IMR-90 (cell line): ENCODE measurements at regions not wholly inside any gene's neighbourhood (a gene's known extent, or its start where the extent isn't known, plus 50 kb on each side); places are given as distances from the start of the nearest gene placed in this dataset.

Experiments used
- ATAC-seq: fragments of 200-7000 bp; cut with Tn5 transposase; 2 replicates; pipeline ENCODE4 v1.9.1; 2020; ENCODE audit warnings: low read depth, mild to moderate bottlenecking, moderate library complexity
- BruUV-seq: library from RNA; stranded (reverse); fragments of 400-500 nt; replicated peaks from 2 replicates; lab custom pipeline; 2021; lab: Mats Ljungman, UMichigan
- CTCF ChIA-PET: fragments of 300-600 bp; formaldehyde crosslinking; extraction: SDS; loops from one replicate; lab custom pipeline; 2021; ENCODE audit warnings: antibody characterized with exemption; lab: Yijun Ruan, JAX
- POLR2A ChIA-PET: fragments of 300-600 bp; sonication (Branson Sonifier 250); formaldehyde crosslinking; loops from one replicate; lab custom pipeline; 2022; ENCODE audit warnings: antibody characterized with exemption; ENCODE audit not compliant: unreplicated experiment; lab: Charles Lee
- DNase-seq: peaks from one replicate; pipeline ENCODE4 v3.0.0; 2013
- H2AFZ ChIP-seq: replicated peaks from 2 replicates; pipeline ENCODE3; 2013; ENCODE audit warnings: low read length, mild to moderate bottlenecking; ENCODE audit not compliant: poor library complexity
- H2AK5ac ChIP-seq: 2 replicates; pipeline ENCODE4 v1.6.1; 2013; ENCODE audit warnings: low read depth, low read length, inconsistent platforms
- H2AK9ac ChIP-seq: replicated peaks from 2 replicates; pipeline ENCODE3; 2013; ENCODE audit warnings: mild to moderate bottlenecking, low read depth, low read length, moderate library complexity; ENCODE audit not compliant: poor library complexity
- H2BK120ac ChIP-seq: 2 replicates; pipeline ENCODE4 v1.6.1; 2013; ENCODE audit warnings: low read depth, low read length, inconsistent platforms
- H2BK15ac ChIP-seq: 3 replicates; pipeline ENCODE4 v1.6.1; 2013; ENCODE audit warnings: low read depth, low read length, inconsistent platforms
- H2BK20ac ChIP-seq: 2 replicates; pipeline ENCODE4 v1.6.1; 2013; ENCODE audit warnings: low read depth, mild to moderate bottlenecking, inconsistent platforms, low read length, moderate library complexity
- H2BK5ac ChIP-seq: 2 replicates; pipeline ENCODE4 v1.6.1; 2013; ENCODE audit warnings: mild to moderate bottlenecking, low read depth, low read length, inconsistent platforms; ENCODE audit not compliant: poor library complexity, severe bottlenecking
- H3K14ac ChIP-seq: replicated peaks from 2 replicates; pipeline ENCODE4 v1.6.1; 2013; ENCODE audit warnings: low read depth, low read length, inconsistent platforms
- H3K18ac ChIP-seq: 2 replicates; pipeline ENCODE4 v1.6.1; 2013; ENCODE audit warnings: low read depth, low read length, control low read depth
- H3K23ac ChIP-seq: 2 replicates; pipeline ENCODE4 v1.6.1; 2013; ENCODE audit warnings: low read depth, low read length, inconsistent platforms
- H3K27ac ChIP-seq: 2 replicates; pipeline ENCODE4 v1.5.1; 2013; ENCODE audit warnings: mild to moderate bottlenecking, control low read depth, low read length; ENCODE audit not compliant: insufficient read depth
- H3K27me3 ChIP-seq: 2 replicates; pipeline ENCODE4 v1.6.1; 2013; ENCODE audit warnings: low read length; ENCODE audit not compliant: control insufficient read depth, insufficient read depth
- H3K36me3 ChIP-seq: 2 replicates; pipeline ENCODE4 v1.6.1; 2013; ENCODE audit warnings: low read length, mixed read lengths; ENCODE audit not compliant: control insufficient read depth, insufficient read depth
- H3K4ac ChIP-seq: 2 replicates; pipeline ENCODE4 v1.6.1; 2013; ENCODE audit warnings: low read depth, low read length, inconsistent platforms
- H3K4me1 ChIP-seq: 2 replicates; pipeline ENCODE4 v1.6.1; 2013; ENCODE audit warnings: low read length, mixed read lengths; ENCODE audit not compliant: control insufficient read depth, insufficient read depth
- H3K4me2 ChIP-seq: 2 replicates; pipeline ENCODE4 v1.6.1; 2013; ENCODE audit warnings: low read depth, mild to moderate bottlenecking, control low read depth, low read length, moderate library complexity
- H3K4me3 ChIP-seq: 2 replicates; pipeline ENCODE4 v1.5.1; 2013; ENCODE audit warnings: low read depth, mild to moderate bottlenecking, control low read depth, low read length, moderate library complexity; ENCODE audit not compliant: insufficient read depth
- H3K56ac ChIP-seq: 2 replicates; pipeline ENCODE4 v1.6.1; 2013; ENCODE audit warnings: low read length, inconsistent platforms; ENCODE audit not compliant: insufficient read depth; ENCODE audit errors: extremely low read depth
- H3K79me1 ChIP-seq, 2 experiments: 2 replicates each; pipeline ENCODE4 v1.6.1; 2013; ENCODE audit warnings: low read length in 2 of 2, inconsistent platforms in 1 of 2, low read depth in 1 of 2
- H3K9ac ChIP-seq: 2 replicates; pipeline ENCODE4 v1.6.1; 2013; ENCODE audit warnings: low read depth, low read length, control low read depth
- H3K9me1 ChIP-seq: 2 replicates; pipeline ENCODE4 v1.6.1; 2013; ENCODE audit warnings: low read length, inconsistent platforms; ENCODE audit not compliant: insufficient read depth
- H3K9me3 ChIP-seq: 2 replicates; pipeline ENCODE4 v1.6.1; 2013; ENCODE audit warnings: low read length; ENCODE audit not compliant: control insufficient read depth, insufficient read depth
- H4K20me1 ChIP-seq: 2 replicates; pipeline ENCODE4 v1.6.1; 2013; ENCODE audit warnings: low read length, inconsistent platforms; ENCODE audit not compliant: insufficient read depth
- H4K5ac ChIP-seq: 2 replicates; pipeline ENCODE4 v1.6.1; 2013; ENCODE audit warnings: mild to moderate bottlenecking, low read depth, low read length, control low read depth
- H4K8ac ChIP-seq, 2 experiments: 2 replicates each; pipeline ENCODE4 v1.6.1; 2013; ENCODE audit warnings: low read depth in 2 of 2, low read length in 2 of 2, control low read depth in 1 of 2, inconsistent platforms in 1 of 2
- H4K91ac ChIP-seq: 2 replicates; pipeline ENCODE4 v1.6.1; 2013; ENCODE audit warnings: low read depth, low read length, inconsistent platforms; ENCODE audit not compliant: insufficient read depth
- CEBPB ChIP-seq: IDR thresholded peaks from 2 replicates; pipeline ENCODE4 v1.6.1; 2012; ENCODE audit warnings: low read depth, low read length, improper control_type of control experiment
- MAFK ChIP-seq: IDR thresholded peaks from 2 replicates; pipeline ENCODE4 v1.6.1; 2012; ENCODE audit warnings: low read depth, low read length, improper control_type of control experiment
- POLR2A ChIP-seq: IDR thresholded peaks from 2 replicates; pipeline ENCODE4 v1.6.1; 2012; ENCODE audit warnings: mild to moderate bottlenecking, low read depth, low read length
- WGBS, 2 experiments: methylation state at CpG; one replicate each; pipeline versions ENCODE4 v1.1.5 to v1.1.7; 2013; ENCODE audit warnings: missing lambda C conversion rate in 2 of 2; ENCODE audit not compliant: insufficient read length in 1 of 2; ENCODE audit errors: extremely low coverage in 2 of 2; 5-methylcytosine and 5-hydroxymethylcytosine counted together
- dilution Hi-C: fragments of 300-500 bp; cut with HindIII; formaldehyde crosslinking; loops from one replicate; pipeline ENCODE4 v1.14.3; 2018; ENCODE audit warnings: low sequenced_read_pairs; ENCODE audit not compliant: unreplicated experiment
- in situ Hi-C: fragments of 300-500 bp; cut with MboI; formaldehyde crosslinking; loops from 3 replicates; pipeline ENCODE4 v1.14.3; 2019; ENCODE audit warnings: low sequenced_read_pairs, inconsistent platforms, mixed read lengths
- intact Hi-C: fragments of 100-400 bp; cut with micrococcal nuclease; formaldehyde crosslinking; loops from 2 replicates; pipeline ENCODE4 v1.10.0; 2022

GRCh38 chr3:152978152-152978551 lies 143.2 kb downstream of the P2RY1 start:
- CTCF ChIA-PET, result no interaction called here

More at GRCh38 chr3:152978152-152978551, 143.2 kb downstream of the P2RY1 start:
- no TSS peak for BruUV-seq
- Histone ChIP-seq H2AK9ac (no peak overlapping the region), H2BK20ac (no peak overlapping the region), H4K20me1 (no peaks in the 10 kb centered on the region), H4K91ac (no peak overlapping the region), H3K27ac (no peak overlapping the region), H4K8ac (no peak overlapping the region), H3K36me3 (no peaks in the 10 kb centered on the region), H3K4me2 (no peak overlapping the region), H2BK120ac (no peak overlapping the region), H3K9ac (no peak overlapping the region), H3K4ac (no peak overlapping the region), H3K56ac (no peak overlapping the region), H3K18ac (no peak overlapping the region), H3K27me3 (no peaks in the 10 kb centered on the region), H2AFZ (no peak overlapping the region), H2BK5ac (no peak overlapping the region), H3K4me3 (no peak overlapping the region), H3K23ac (no peak overlapping the region), H3K79me1 (no peaks in the 10 kb centered on the region), H3K4me1 (no peaks in the 10 kb centered on the region), H3K9me3 (no peaks in the 10 kb centered on the region), H4K5ac (no peak overlapping the region), H2BK15ac (no peak overlapping the region), H3K9me1 (no peaks in the 10 kb centered on the region), H2AK5ac (no peak overlapping the region), H3K14ac (no peak overlapping the region)
- dilution Hi-C loops (no loop called here), in situ Hi-C loops (no loop called here), intact Hi-C loops (no loop called here)
- DNase-seq (no peak), ATAC-seq (no peak)
- TF ChIP-seq MAFK, result no peak
- no peak for TF ChIP-seq CEBPB
- no peak for TF ChIP-seq POLR2A
- WGBS, 2 experiments, result no CpG with 5 or more reads among the region's 1 CpG
- POLR2A ChIA-PET, result no interaction called here
